ENCODE measurements at regions not wholly inside any gene's neighbourhood (a gene's known extent, or its start where the extent isn't known, plus 50 kb on each side); places are given as distances from the start of the nearest gene placed in this dataset.

- DNase-seq, result no peak
Observed at GRCh38 chr11:26062660-26063059, 269.3 kb upstream of the ANO3 start.

- DNase-seq, result no peak
Observed at GRCh38 chr11:26063915-26064314, 268.0 kb upstream of the ANO3 start.

- no peak for DNase-seq
Observed at GRCh38 chr11:26065944-26066343, 266.0 kb upstream of the ANO3 start.

- no peak for DNase-seq
Observed at GRCh38 chr11:26070714-26071380, 261.1 kb upstream of the ANO3 start.

- no peak for DNase-seq
Observed at GRCh38 chr11:26072614-26073153, 259.2 kb upstream of the ANO3 start.

GRCh38 chr11:26073646-26074045 lies 258.3 kb upstream of the ANO3 start:
- DNase-seq, result no peak

GRCh38 chr11:26076233-26076990 lies 255.5 kb upstream of the ANO3 start:
- no peak for DNase-seq

- DNase-seq, result no peak
Observed at GRCh38 chr11:26078231-26078821, 253.6 kb upstream of the ANO3 start.

- no peak for DNase-seq
Observed at GRCh38 chr11:26084313-26084712, 247.6 kb upstream of the ANO3 start.

GRCh38 chr11:26086028-26086427 lies 245.9 kb upstream of the ANO3 start:
- no peak for DNase-seq

GRCh38 chr11:26087120-26087935 lies 244.6 kb upstream of the ANO3 start:
- peak in 1 of 2 donors; percentile 18 for DNase-seq

- no peak for DNase-seq
Observed at GRCh38 chr11:26088391-26088790, 243.5 kb upstream of the ANO3 start.

GRCh38 chr11:26090651-26091050 lies 241.3 kb upstream of the ANO3 start:
- no peak for DNase-seq

- DNase-seq, result no peak
Observed at GRCh38 chr11:26093206-26093605, 238.7 kb upstream of the ANO3 start.

- no peak for DNase-seq
Observed at GRCh38 chr11:26095340-26095739, 236.6 kb upstream of the ANO3 start.

- DNase-seq, result no peak
Observed at GRCh38 chr11:26096451-26096850, 235.5 kb upstream of the ANO3 start.

- DNase-seq, result no peak
Observed at GRCh38 chr11:26102325-26102724, 229.6 kb upstream of the ANO3 start.

- DNase-seq, result no peak
Observed at GRCh38 chr11:26105762-26106423, 226.0 kb upstream of the ANO3 start.

GRCh38 chr11:26106726-26107125 lies 225.2 kb upstream of the ANO3 start:
- DNase-seq, result no peak

GRCh38 chr11:26109658-26110368 lies 222.1 kb upstream of the ANO3 start:
- DNase-seq, result no peak

- DNase-seq, result no peak
Observed at GRCh38 chr11:26112264-26112663, 219.7 kb upstream of the ANO3 start.

GRCh38 chr11:26121466-26121865 lies 210.5 kb upstream of the ANO3 start:
- no peak for DNase-seq
